Adrenal gland (tissue), 9 donors: ENCODE measurements at regions not wholly inside any gene's neighbourhood (a gene's known extent, or its start where the extent isn't known, plus 50 kb on each side); places are given as distances from the start of the nearest gene placed in this dataset.
"Not testable (repeated sequence)": the region's sequence is repeated elsewhere in the genome, so short reads cannot be mapped to it uniquely, and the experiment has no call there.

Source experiments
- DNase-seq, 7 donors: peaks; one replicate each; pipeline ENCODE4 v3.0.0-alpha.2; 2019 to 2020
- H3K27ac ChIP-seq, 5 donors: fragments of 200-600 bp; sonication (generic) in 4 of 5; 1 replicate in 3 of 5; 2 replicates in 2 of 5; pipeline versions ENCODE4 v1.5.1 to v1.8.0; 2016 to 2020; ENCODE audit warnings: mild to moderate bottlenecking in 1 of 5
- H3K27me3 ChIP-seq: fragments of 200-600 bp; 2 replicates; pipeline ENCODE4 v1.8.0; 2021
- H3K36me3 ChIP-seq, 2 donors: fragments of 200-600 bp; replicated peaks in 1 of 2; 1 replicate in 1 of 2; 2 replicates in 1 of 2; pipeline versions ENCODE4 v1.5.1 to v1.8.0; 2018 to 2022
- H3K4me1 ChIP-seq, 2 donors: fragments of 200-600 bp; replicated peaks in 1 of 2; 1 replicate in 1 of 2; 2 replicates in 1 of 2; pipeline versions ENCODE4 v1.5.1 to v1.8.0; 2018 to 2021
- H3K4me3 ChIP-seq, 4 donors: fragments of 200-600 bp; sonication (generic) in 3 of 4; one replicate each; pipeline ENCODE4 v1.5.1; 2016 to 2018
- H3K9me3 ChIP-seq, 3 donors: fragments of 200-600 bp; sonication (generic) in 1 of 3; replicated peaks in 1 of 3; 1 replicate in 2 of 3; 2 replicates in 1 of 3; pipeline versions ENCODE4 v1.5.1 to v1.8.0; 2016 to 2021
- POLR2A ChIP-seq, 2 donors: fragments of 450-650 bp; IDR thresholded peaks; one replicate each; pipeline ENCODE4 v1.6.1; 2017; ENCODE audit warnings: antibody characterized with exemption in 2 of 2, mild to moderate bottlenecking in 2 of 2, moderate library complexity in 1 of 2
- WGBS, 4 donors: extraction: QIAGEN DNeasy Blood & Tissue Kit in 2 of 4; methylation state at CpG; one replicate each; pipeline versions ENCODE4 v1.1.5 to v1.1.7; 2013 to 2017; 5-methylcytosine and 5-hydroxymethylcytosine counted together
- intact Hi-C, 2 donors: fragments of 100-400 bp; cut with DNase I; formaldehyde crosslinking; loops; one replicate each; pipeline versions ENCODE4 v1.14.1 to v1.15.0; 2022 to 2023
- TF ChIP-seq, protein P1 (sequence below), 6 experiments: fragments of 450-650 bp in 4 of 6; fragments of 200-600 bp in 2 of 6; sonication (generic) in 1 of 6; IDR thresholded peaks; 1 replicate in 5 of 6; 2 replicates in 1 of 6; pipeline versions ENCODE4 v1.5.1 to v1.8.0; 2016 to 2021; ENCODE audit warnings: antibody characterized with exemption in 6 of 6, mild to moderate bottlenecking in 2 of 6, moderate library complexity in 1 of 6
- donor health status: healthy with polysubstance abuse.
- donor health status: Bipolar disorder and iron deficiency.
- donor health status: DM: yes; HTN: yes; CAD: no.
- donor health status: DM: no; HTN: no; CAD: no.
- donor health status: DM: no; HTN: no; CAD: no.

DNA sequence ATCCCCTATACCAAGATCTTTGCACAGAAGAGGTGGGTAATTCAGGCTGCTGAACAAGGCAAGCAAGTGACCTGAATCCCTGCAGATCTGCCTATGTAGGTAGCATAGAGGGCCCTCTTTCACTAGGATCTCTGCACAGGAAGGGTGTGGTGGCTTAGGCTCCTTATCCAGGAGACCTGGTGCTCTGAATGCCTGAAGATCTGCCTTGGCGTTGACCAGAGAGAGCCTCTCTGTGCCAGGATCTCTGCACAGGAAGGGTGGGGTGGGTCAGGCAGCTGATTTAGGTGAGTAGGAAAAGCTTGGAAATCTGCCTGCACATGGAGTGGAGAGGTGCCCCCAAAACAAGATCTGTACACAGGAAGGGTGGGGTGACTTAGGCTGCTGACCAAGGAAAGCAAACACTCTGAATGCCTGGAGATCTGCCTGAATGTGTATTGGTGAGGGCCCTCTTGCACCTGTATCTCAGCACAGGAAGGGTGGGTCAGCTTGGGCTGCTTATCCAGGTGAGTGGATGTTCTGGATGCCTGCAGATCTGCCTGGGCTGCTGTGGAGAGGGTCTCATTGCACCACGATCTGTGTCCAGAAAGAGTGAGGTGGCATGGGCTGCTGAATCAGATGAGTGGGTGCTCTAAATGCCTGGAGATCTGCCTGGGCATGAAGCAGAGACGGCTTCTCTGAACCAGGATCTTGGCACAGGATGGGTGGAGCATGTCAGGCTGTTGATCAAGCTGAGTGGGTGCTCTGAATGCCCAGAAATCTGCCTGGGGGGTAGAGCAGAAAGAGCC is 365.9 kb downstream of the DMAC1 start:
- Histone ChIP-seq H3K36me3 (no peaks in the 10 kb centered on the region), H3K9me3 (no peaks in the 10 kb centered on the region), H3K27me3 (no peaks in the 10 kb centered on the region), H3K4me3 (no peak overlapping the region), H3K27ac (no peak overlapping the region), H3K4me1 (no peaks in the 10 kb centered on the region)
- WGBS, 4 donors, result 73 to 80% (median 79%) methylated on average over 2 to 3 of the region's 3 CpGs
- DNase-seq, result no peak
- intact Hi-C loops, result no loop called here
- no peak for TF ChIP-seq POLR2A (IDR thresholded peaks at IDR 0.05)

DNA sequence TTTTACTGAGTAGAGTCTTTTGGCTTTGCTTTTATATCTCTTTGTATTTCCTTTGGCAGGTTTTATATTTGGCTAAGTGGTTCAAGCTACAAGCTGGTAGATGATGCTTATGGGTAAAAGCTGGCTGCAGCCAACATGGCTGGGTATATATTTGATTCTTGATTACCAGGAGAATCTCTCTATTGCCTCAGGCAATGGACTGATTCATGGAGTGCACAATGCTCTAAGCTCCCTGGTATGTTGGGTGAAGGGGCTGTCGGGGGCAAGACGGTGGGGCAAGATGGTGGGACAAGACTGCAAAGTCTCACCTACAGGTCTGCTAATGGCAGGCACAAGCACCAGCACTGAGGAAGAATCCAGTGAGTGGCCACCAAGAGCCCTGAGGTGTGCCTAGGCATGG is 366.6 kb downstream of the DMAC1 start:
- intact Hi-C loops, result no loop called here
- H3K4me3 ChIP-seq, result no peak overlapping the region
- H3K27ac ChIP-seq, result no peak overlapping the region
- no peaks in the 10 kb centered on the region for H3K27me3 ChIP-seq
- TF ChIP-seq POLR2A (IDR thresholded peaks at IDR 0.05), result no peak
- TF ChIP-seq, protein P1, sequence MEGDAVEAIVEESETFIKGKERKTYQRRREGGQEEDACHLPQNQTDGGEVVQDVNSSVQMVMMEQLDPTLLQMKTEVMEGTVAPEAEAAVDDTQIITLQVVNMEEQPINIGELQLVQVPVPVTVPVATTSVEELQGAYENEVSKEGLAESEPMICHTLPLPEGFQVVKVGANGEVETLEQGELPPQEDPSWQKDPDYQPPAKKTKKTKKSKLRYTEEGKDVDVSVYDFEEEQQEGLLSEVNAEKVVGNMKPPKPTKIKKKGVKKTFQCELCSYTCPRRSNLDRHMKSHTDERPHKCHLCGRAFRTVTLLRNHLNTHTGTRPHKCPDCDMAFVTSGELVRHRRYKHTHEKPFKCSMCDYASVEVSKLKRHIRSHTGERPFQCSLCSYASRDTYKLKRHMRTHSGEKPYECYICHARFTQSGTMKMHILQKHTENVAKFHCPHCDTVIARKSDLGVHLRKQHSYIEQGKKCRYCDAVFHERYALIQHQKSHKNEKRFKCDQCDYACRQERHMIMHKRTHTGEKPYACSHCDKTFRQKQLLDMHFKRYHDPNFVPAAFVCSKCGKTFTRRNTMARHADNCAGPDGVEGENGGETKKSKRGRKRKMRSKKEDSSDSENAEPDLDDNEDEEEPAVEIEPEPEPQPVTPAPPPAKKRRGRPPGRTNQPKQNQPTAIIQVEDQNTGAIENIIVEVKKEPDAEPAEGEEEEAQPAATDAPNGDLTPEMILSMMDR (IDR thresholded peaks at IDR 0.05), result no peak
- 89 to 100% (median 97%) methylated on average over 2 of the region's 2 CpGs for WGBS, 4 donors
- no peaks in the 10 kb centered on the region for H3K4me1 ChIP-seq
- no peak for DNase-seq
- no peaks in the 10 kb centered on the region for H3K9me3 ChIP-seq
- no peaks in the 10 kb centered on the region for H3K36me3 ChIP-seq

DNA sequence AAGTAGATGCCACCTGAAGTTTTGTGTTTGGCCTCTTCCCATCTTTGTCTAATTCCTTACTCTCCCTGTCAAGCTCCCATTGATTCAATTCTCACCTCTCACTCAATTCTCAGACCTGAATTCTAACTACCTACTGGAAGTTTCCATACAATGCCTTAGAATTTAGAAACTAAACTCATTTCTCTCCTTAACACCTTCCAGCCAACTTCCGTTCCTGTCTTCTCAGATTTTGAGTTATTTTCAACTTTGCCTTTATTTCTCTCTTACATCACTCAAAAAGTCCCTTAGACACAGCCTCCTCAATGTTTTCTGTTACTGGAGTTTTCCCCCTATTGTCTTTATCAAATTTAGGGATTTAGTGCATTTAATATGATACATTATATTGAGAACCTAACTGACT is 382.2 kb downstream of the DMAC1 start:
- H3K27me3 ChIP-seq, H3K9me3 ChIP-seq, H3K4me1 ChIP-seq, H3K36me3 ChIP-seq, H3K27ac ChIP-seq, DNase-seq, intact Hi-C loops, H3K4me3 ChIP-seq: not testable (repeated sequence)
- WGBS, 4 donors, result 68 to 84% (median 76%) methylated on average over 1 of the region's 1 CpG

DNA sequence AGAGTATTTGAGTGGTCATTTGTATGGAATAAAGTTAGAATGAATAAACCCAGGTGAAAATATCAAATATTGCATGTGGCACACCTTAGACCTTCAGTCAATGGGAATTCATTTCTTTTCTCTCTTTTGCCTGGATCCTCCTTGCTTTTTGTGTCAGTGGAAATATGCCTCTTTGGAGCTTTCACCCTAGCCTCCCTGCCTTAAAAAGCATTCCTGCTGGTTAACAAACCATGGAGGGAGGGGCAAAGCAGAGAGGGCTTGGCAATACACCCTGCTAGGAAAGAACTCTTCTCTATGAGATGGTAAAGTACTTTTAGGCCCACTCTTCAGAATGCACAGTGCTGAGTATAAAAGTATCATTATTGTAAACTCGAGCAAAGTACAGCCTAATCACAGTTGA is 383.7 kb downstream of the DMAC1 start:
- Histone ChIP-seq H3K9me3 (no peaks in the 10 kb centered on the region), H3K4me1 (no peaks in the 10 kb centered on the region), H3K36me3 (no peaks in the 10 kb centered on the region), H3K27me3 (no peaks in the 10 kb centered on the region), H3K27ac (no peak overlapping the region), H3K4me3 (no peak overlapping the region)
- no peak for TF ChIP-seq POLR2A (IDR thresholded peaks at IDR 0.05)
- TF ChIP-seq, protein P1 (IDR thresholded peaks at IDR 0.05), result no peak
- no peak for DNase-seq
- intact Hi-C loops, result no loop called here
- 38 to 68% (median 54%) methylated on average over 1 of the region's 1 CpG for WGBS, 4 donors

DNA sequence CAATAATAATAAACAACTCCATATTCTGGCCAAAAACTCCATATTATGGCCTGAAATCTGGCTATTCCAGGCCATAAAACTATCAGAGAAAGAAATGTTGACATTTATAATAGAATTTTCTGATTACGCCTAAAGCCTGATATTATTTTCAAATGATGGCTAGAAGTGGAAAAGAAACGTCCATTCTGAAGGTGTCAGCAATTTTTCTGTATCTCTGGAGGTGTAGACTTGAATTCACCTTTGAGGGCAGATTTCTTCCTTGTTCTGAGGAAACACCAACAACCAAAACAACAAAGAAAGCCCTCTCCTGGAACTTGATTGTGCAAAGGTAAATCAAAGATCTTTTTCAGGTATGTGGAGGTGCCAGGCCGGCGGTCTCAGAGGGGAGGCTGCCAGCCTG is 390.7 kb downstream of the DMAC1 start:
- H3K9me3 ChIP-seq, result no peaks in the 10 kb centered on the region
- TF ChIP-seq, protein P1 (IDR thresholded peaks at IDR 0.05), result no peak
- TF ChIP-seq POLR2A (IDR thresholded peaks at IDR 0.05), result no peak
- WGBS, 4 donors, result 83 to 93% (median 89%) methylated on average over 4 of the region's 4 CpGs
- no peaks in the 10 kb centered on the region for H3K4me1 ChIP-seq
- H3K27me3 ChIP-seq, result no peaks in the 10 kb centered on the region
- no peak overlapping the region for H3K27ac ChIP-seq
- H3K36me3 ChIP-seq, result no peaks in the 10 kb centered on the region
- intact Hi-C loops, result no loop called here
- H3K4me3 ChIP-seq, result no peak overlapping the region
- no peak for DNase-seq
